ENCODE measurements at regions not wholly inside any gene's neighbourhood (a gene's known extent, or its start where the extent isn't known, plus 50 kb on each side); places are given as distances from the start of the nearest gene placed in this dataset.

- TF ChIP-seq CTCF (IDR thresholded peaks at IDR 0.05), result peak; percentile 68 to 83 (median 74)
- TF ChIP-seq POLR2A (IDR thresholded peaks at IDR 0.05), result no peak
- Histone ChIP-seq H3K27me3 (no peaks in the 10 kb centered on the region), H3K4me3 (no peak overlapping the region), H3K27ac (no peak overlapping the region), H3K9me3 (no peaks in the 10 kb centered on the region), H3K36me3 (no peaks in the 10 kb centered on the region), H3K4me1 (no peaks in the 10 kb centered on the region)
- WGBS (ENCODE audit: insufficient coverage, low coverage, low lambda C conversion rate, missing lambda C conversion rate), result 44% methylated on average over 11 of the region's 13 CpGs
- intact Hi-C loops (cut with DNase I), result loop anchor here in 1 of 2 donors (10.0 kb wide), 1 partner anchor 202 kb away; no protein-coding TSS in a partner anchor
- ATAC-seq (peak; percentile 84 to 91 (median 88)), DNase-seq (no peak)
Observed at GRCh38 chr16:86016201-86016965, 117.4 kb downstream of the IRF8 start.

DNA sequence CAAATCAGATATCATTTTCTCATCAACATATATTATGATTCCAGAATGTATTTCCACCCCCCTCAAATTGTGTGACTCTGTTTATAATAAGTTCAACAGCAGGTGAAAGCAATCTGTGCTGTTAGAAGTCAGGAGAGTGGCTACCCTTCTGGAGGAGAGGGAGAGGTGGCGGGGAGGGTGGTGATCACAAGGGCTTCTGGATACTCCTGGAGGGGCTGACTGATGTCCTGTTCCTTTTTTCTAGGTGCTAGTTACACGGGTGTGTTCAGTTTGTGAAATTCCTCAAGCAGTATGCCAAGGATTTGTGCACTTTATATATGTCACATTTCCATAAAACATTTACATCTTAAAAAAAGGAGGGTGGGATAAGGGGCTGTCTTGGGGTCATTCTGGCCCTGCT lies 119.1 kb downstream of the IRF8 start:
- WGBS (ENCODE audit: insufficient coverage, low coverage, low lambda C conversion rate, missing lambda C conversion rate), result 15% methylated on average over 2 of the region's 2 CpGs
- ATAC-seq, result no peak
- intact Hi-C loops (cut with DNase I), result loop anchor here in 1 of 2 donors (10.0 kb wide), 1 partner anchor 203 kb away; no protein-coding TSS in a partner anchor
- DNase-seq, result no peak
- no peaks in the 10 kb centered on the region for H3K4me1 ChIP-seq
- H3K9me3 ChIP-seq, result no peaks in the 10 kb centered on the region
- no peak for TF ChIP-seq POLR2A (IDR thresholded peaks at IDR 0.05)
- TF ChIP-seq CTCF (IDR thresholded peaks at IDR 0.05), result no peak
- no peaks in the 10 kb centered on the region for H3K36me3 ChIP-seq
- no peaks in the 10 kb centered on the region for H3K27me3 ChIP-seq
- H3K4me3 ChIP-seq, result no peak overlapping the region
- no peak overlapping the region for H3K27ac ChIP-seq

DNA sequence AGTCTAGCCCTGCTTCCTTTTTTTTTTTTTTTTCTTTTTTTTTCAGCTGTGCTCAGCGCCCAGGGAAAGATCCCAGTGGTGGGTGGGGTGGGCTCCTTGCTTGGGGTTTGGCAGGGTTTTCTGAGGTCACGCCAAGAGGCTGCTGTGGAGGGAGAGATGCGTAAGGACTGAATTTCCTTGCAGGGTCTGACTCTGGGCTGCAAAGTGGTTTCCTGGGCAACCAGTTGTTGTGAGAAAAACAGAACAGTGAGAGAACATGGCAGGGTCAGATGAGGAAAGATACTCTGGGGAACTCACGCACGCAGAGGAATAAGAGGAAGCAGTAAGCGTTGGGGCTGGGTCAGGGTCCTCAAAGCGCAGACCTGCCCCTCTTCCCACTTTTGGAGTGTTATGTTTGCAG lies 119.5 kb downstream of the IRF8 start:
- no peaks in the 10 kb centered on the region for H3K9me3 ChIP-seq
- H3K27me3 ChIP-seq, result no peaks in the 10 kb centered on the region
- ATAC-seq (peak; percentile 6 to 54 (median 40)), DNase-seq (no peak)
- WGBS (ENCODE audit: insufficient coverage, low coverage, low lambda C conversion rate, missing lambda C conversion rate), result 20% methylated on average over 5 of the region's 7 CpGs
- intact Hi-C loops (cut with DNase I), result loop anchor here in 1 of 2 donors (10.0 kb wide), 1 partner anchor 204 kb away; no protein-coding TSS in a partner anchor
- TF ChIP-seq CTCF (IDR thresholded peaks at IDR 0.05) (no peak), POLR2A (IDR thresholded peaks at IDR 0.05) (no peak)
- H3K4me3 ChIP-seq, result no peak overlapping the region
- H3K36me3 ChIP-seq, result no peaks in the 10 kb centered on the region
- no peak overlapping the region for H3K27ac ChIP-seq
- no peaks in the 10 kb centered on the region for H3K4me1 ChIP-seq

- H3K27ac ChIP-seq, result no peak overlapping the region
- no peak for DNase-seq
- intact Hi-C loops (cut with DNase I), result loop anchor here in 1 of 2 donors (10.0 kb wide), 1 partner anchor 204 kb away; no protein-coding TSS in a partner anchor
Observed at GRCh38 chr16:86018941-86019340, 120.0 kb downstream of the IRF8 start.

More at GRCh38 chr16:86018941-86019340, 120.0 kb downstream of the IRF8 start:
- 43% methylated on average over 4 of the region's 8 CpGs for WGBS (ENCODE audit: insufficient coverage, low coverage, low lambda C conversion rate, missing lambda C conversion rate)
- TF ChIP-seq CTCF (IDR thresholded peaks at IDR 0.05) (no peak), POLR2A (IDR thresholded peaks at IDR 0.05) (no peak)
- no peak overlapping the region for H3K4me3 ChIP-seq
- no peak for ATAC-seq
- H3K27me3 ChIP-seq, result no peaks in the 10 kb centered on the region
- no peaks in the 10 kb centered on the region for H3K4me1 ChIP-seq
- H3K9me3 ChIP-seq, result no peaks in the 10 kb centered on the region
- H3K36me3 ChIP-seq, result no peaks in the 10 kb centered on the region
